Neutrophil (primary cell): ENCODE measurements at regions not wholly inside any gene's neighbourhood (a gene's known extent, or its start where the extent isn't known, plus 50 kb on each side); places are given as distances from the start of the nearest gene placed in this dataset.

Source experiments
- H3K27ac ChIP-seq: fragments of 200-600 bp; sonication (generic); 2 replicates; pipeline ENCODE4 v1.5.1; 2016; ENCODE audit warnings: mild to moderate bottlenecking, moderate library complexity
- H3K27me3 ChIP-seq: fragments of 200-600 bp; sonication (generic); 2 replicates; pipeline ENCODE4 v1.6.0; 2016; ENCODE audit warnings: mild to moderate bottlenecking
- H3K36me3 ChIP-seq: fragments of 200-600 bp; sonication (generic); 2 replicates; pipeline ENCODE4 v1.5.1; 2017
- H3K4me1 ChIP-seq, 2 experiments: fragments of 200-600 bp in 1 of 2; sonication (generic) in 1 of 2; 1 replicate in 1 of 2; 2 replicates in 1 of 2; pipeline versions ENCODE4 v1.5.1 to v1.6.1; 2013 to 2016; ENCODE audit warnings: low read depth in 1 of 2, low read length in 1 of 2, mild to moderate bottlenecking in 1 of 2, moderate library complexity in 1 of 2; ENCODE audit not compliant: control insufficient read depth in 1 of 2, insufficient read depth in 1 of 2
- H3K4me3 ChIP-seq, 2 experiments: fragments of 200-600 bp in 1 of 2; sonication (generic) in 1 of 2; 1 replicate in 1 of 2; 2 replicates in 1 of 2; pipeline ENCODE4 v1.5.1; 2013 to 2016; ENCODE audit warnings: low read depth in 1 of 2, low read length in 1 of 2, mild to moderate bottlenecking in 1 of 2, moderate library complexity in 1 of 2
- H3K9me3 ChIP-seq: fragments of 200-600 bp; sonication (generic); 2 replicates; pipeline ENCODE4 v1.5.1; 2016
- CTCF ChIP-seq: fragments of 200-600 bp; sonication (generic); IDR thresholded peaks from 2 replicates; pipeline ENCODE4 v1.5.1; 2016; ENCODE audit warnings: antibody characterized with exemption

GRCh38 chr9:120338340-120338739 lies 241.6 kb downstream of the CDK5RAP2 start:
- no peak overlapping the region for H3K4me3 ChIP-seq
- H3K27me3 ChIP-seq, result peaks cover 9% of the 10 kb centered on the region
- H3K27ac ChIP-seq, result no peak overlapping the region
- H3K9me3 ChIP-seq, result no peaks in the 10 kb centered on the region
- TF ChIP-seq CTCF, result no peak
- no peaks in the 10 kb centered on the region for H3K4me1 ChIP-seq
- H3K36me3 ChIP-seq, result no peaks in the 10 kb centered on the region

- no peak overlapping the region for H3K4me3 ChIP-seq
- no peaks in the 10 kb centered on the region for H3K9me3 ChIP-seq
- H3K27ac ChIP-seq, result no peak overlapping the region
- H3K36me3 ChIP-seq, result no peaks in the 10 kb centered on the region
- H3K4me1 ChIP-seq, result no peaks in the 10 kb centered on the region
- TF ChIP-seq CTCF, result no peak
- peaks cover 9% of the 10 kb centered on the region for H3K27me3 ChIP-seq
These were observed 242.8 kb downstream of the CDK5RAP2 start for GRCh38 chr9:120337131-120337530.

- no peaks in the 10 kb centered on the region for H3K9me3 ChIP-seq
These were observed 243.2 kb downstream of the CDK5RAP2 start for GRCh38 chr9:120336753-120337090.

GRCh38 chr9:120336021-120336752 lies 243.8 kb downstream of the CDK5RAP2 start:
- no peak for TF ChIP-seq CTCF

More at GRCh38 chr9:120336753-120337090, 243.2 kb downstream of the CDK5RAP2 start:
- no peak for TF ChIP-seq CTCF
- Histone ChIP-seq H3K4me3 (no peak overlapping the region), H3K27ac (no peak overlapping the region), H3K36me3 (no peaks in the 10 kb centered on the region), H3K27me3 (peaks cover 9% of the 10 kb centered on the region), H3K4me1 (no peaks in the 10 kb centered on the region)

GRCh38 chr9:120331913-120332312 lies 248.1 kb downstream of the CDK5RAP2 start:
- Histone ChIP-seq H3K27me3 (peaks cover 24% of the 10 kb centered on the region), H3K9me3 (no peaks in the 10 kb centered on the region), H3K4me1 (no peaks in the 10 kb centered on the region), H3K27ac (no peak overlapping the region), H3K4me3 (no peak overlapping the region), H3K36me3 (no peaks in the 10 kb centered on the region)
- TF ChIP-seq CTCF, result no peak

More at GRCh38 chr9:120336021-120336752, 243.8 kb downstream of the CDK5RAP2 start:
- H3K36me3 ChIP-seq, result no peaks in the 10 kb centered on the region
- no peak overlapping the region for H3K27ac ChIP-seq
- H3K27me3 ChIP-seq, result peaks cover 12% of the 10 kb centered on the region
- no peaks in the 10 kb centered on the region for H3K4me1 ChIP-seq
- H3K9me3 ChIP-seq, result no peaks in the 10 kb centered on the region
- H3K4me3 ChIP-seq, result no peak overlapping the region
